ENCODE measurements at regions not wholly inside any gene's neighbourhood (a gene's known extent, or its start where the extent isn't known, plus 50 kb on each side); places are given as distances from the start of the nearest gene placed in this dataset.
"Not testable (repeated sequence)": the region's sequence is repeated elsewhere in the genome, so short reads cannot be mapped to it uniquely, and the experiment has no call there.

DNA sequence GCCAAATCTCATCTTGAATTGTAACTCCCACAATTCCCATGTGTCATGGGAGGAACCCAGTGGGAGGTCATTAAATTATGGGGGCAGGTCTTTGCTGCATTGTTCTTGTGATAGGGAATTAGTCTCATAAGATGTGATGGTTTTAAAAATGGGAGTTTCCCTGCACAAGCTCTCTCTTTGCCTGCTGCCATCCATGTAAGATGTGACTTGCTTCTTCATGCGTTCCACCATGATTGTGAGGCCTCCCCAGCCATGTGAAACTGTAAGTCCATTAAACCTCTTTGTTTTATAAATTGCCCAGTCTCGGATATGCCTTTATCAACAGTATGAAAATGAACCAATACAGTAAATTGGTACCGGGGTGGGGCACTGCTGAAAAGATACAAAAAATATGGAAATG is 974.5 kb downstream of the MCTP2 start:
- H4K5ac ChIP-seq (ENCODE audit: insufficient read length, low read depth, low read length); H3K27ac ChIP-seq (ENCODE audit: low read depth, low read length); H3K4me1 ChIP-seq (replicated peaks in 1 of 4; ENCODE audit: control insufficient read depth in 3 of 4, insufficient read depth in 4 of 4, low read length in 3 of 4); H3K79me1 ChIP-seq (ENCODE audit: low read depth, low read length); H2BK20ac ChIP-seq (ENCODE audit: low read length); H3K23ac ChIP-seq (ENCODE audit: insufficient read length); H3K4ac ChIP-seq (replicated peaks; ENCODE audit: insufficient read length, low read depth, low read length); H3K14ac ChIP-seq (ENCODE audit: insufficient read length); H3K9me3 ChIP-seq (ENCODE audit: insufficient read depth in 2 of 2, low read depth in 1 of 2, low read length in 1 of 2); H2BK12ac ChIP-seq (ENCODE audit: low read depth, low read length); H4K91ac ChIP-seq (replicated peaks; ENCODE audit: insufficient read length, low read length); H3K23me2 ChIP-seq (ENCODE audit: low read depth, low read length); H3K56ac ChIP-seq (replicated peaks; ENCODE audit: insufficient read length, low read depth, low read length); H2BK120ac ChIP-seq (replicated peaks; ENCODE audit: low read depth, low read length); H3K18ac ChIP-seq (ENCODE audit: extremely low read depth, low read length); H2AK5ac ChIP-seq (ENCODE audit: low read depth, low read length); H2BK15ac ChIP-seq (ENCODE audit: low read length); POLR2A ChIA-PET (ENCODE audit: partially characterized antibody); DNase-seq (ENCODE audit: low read depth in 1 of 2, low spot score in 2 of 2); FAIRE-seq; H2BK5ac ChIP-seq (ENCODE audit: low read depth, low read length); CTCF ChIA-PET (ENCODE audit: partially characterized antibody); H3K36me3 ChIP-seq (ENCODE audit: control insufficient read depth in 2 of 4, insufficient read depth in 4 of 4, low read length in 3 of 4); H3K9ac ChIP-seq (replicated peaks in 1 of 4; ENCODE audit: extremely low read depth in 1 of 4, low read depth in 3 of 4, low read length in 3 of 4); H3K4me3 ChIP-seq (ENCODE audit: extremely low read depth in 1 of 4, insufficient read depth in 2 of 4, low read depth in 3 of 4, low read length in 4 of 4); H4K20me1 ChIP-seq (replicated peaks in 1 of 2; ENCODE audit: control insufficient read depth in 1 of 2, insufficient read depth in 2 of 2, low read length in 2 of 2); H2AFZ ChIP-seq (ENCODE audit: low read length); H3K27me3 ChIP-seq (replicated peaks in 1 of 4; ENCODE audit: control insufficient read depth in 3 of 4, extremely low read depth in 1 of 4, insufficient read depth in 3 of 4, low read length in 3 of 4); H3K4me2 ChIP-seq (ENCODE audit: insufficient read depth in 1 of 2, low read depth in 2 of 2, low read length in 2 of 2); H4K8ac ChIP-seq (ENCODE audit: extremely low read depth, insufficient read depth, low read length); H3K79me2 ChIP-seq (ENCODE audit: control insufficient read depth in 1 of 2, insufficient read depth in 2 of 2, low read length in 2 of 2): not testable (repeated sequence)
- 95% methylated on average over 3 of the region's 3 CpGs; no CpG with 5 or more reads in 1 of the 2 experiments for WGBS, 2 experiments (ENCODE audit: extremely low coverage in 1 of 2, insufficient coverage in 1 of 2, insufficient read length in 1 of 2, insufficient replicate concordance in 2 of 2, low coverage in 1 of 2, low lambda C conversion rate in 2 of 2, missing lambda C conversion rate in 1 of 2)

All from H1 (cell line).